HG03103 (cell line): ENCODE measurements at regions not wholly inside any gene's neighbourhood (a gene's known extent, or its start where the extent isn't known, plus 50 kb on each side); places are given as distances from the start of the nearest gene placed in this dataset.
"Not testable (repeated sequence)": the region's sequence is repeated elsewhere in the genome, so short reads cannot be mapped to it uniquely, and the experiment has no call there.

ENCODE experiments used
- ATAC-seq: cut with Tn5 transposase; IDR thresholded peaks from one replicate; pipeline ENCODE4 v1.9.1; 2021; ENCODE audit warnings: low read depth; ENCODE audit not compliant: unreplicated experiment

- ATAC-seq = no peak
These were observed 236.1 kb upstream of the FERD3L start for GRCh38 chr7:19381321-19381720.

GRCh38 chr7:19378345-19378714 lies 233.1 kb upstream of the FERD3L start:
- ATAC-seq = no peak

GRCh38 chr7:19377611-19378344 lies 232.6 kb upstream of the FERD3L start:
- no peak for ATAC-seq

DNA sequence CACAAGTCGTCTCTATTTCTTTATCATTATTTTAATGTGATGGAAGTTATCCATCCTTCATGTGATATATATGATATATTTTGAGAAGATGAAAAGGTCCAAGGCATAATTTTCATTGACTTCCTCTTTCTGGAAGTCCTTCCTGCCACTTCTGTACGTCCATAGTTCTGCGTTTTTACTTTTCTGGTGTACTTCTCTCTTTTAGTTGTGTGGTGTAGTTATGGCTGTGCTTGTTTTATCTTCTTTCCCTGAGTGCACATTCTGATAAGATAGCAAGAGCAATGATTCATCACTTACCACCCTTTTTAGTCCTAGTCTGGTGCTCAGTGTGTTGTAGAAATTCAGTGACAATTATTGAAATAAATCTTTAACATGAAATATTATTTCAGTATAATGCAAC lies 231.3 kb upstream of the FERD3L start:
- ATAC-seq = no peak

GRCh38 chr7:19375976-19376375 lies 230.8 kb upstream of the FERD3L start:
- ATAC-seq = no peak

DNA sequence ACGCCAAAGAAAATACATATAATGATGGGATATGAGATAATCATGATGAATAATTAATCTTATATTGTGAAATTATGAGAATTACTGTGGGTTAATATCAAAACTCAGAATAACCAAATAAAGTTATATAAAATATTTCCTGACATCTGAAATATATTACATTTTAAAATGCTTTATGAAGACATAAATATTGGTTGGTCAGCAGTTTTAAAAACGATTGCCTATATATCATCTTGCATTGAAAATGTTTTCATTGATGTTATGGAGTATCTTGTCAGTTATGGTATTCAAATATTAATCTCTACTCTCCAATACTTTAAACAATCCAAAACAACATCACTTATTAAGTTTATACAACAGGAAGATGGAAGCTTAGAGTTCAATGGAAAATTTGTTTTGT lies 228.1 kb upstream of the FERD3L start:
- no peak for ATAC-seq

- ATAC-seq = no peak
These were observed 224.6 kb upstream of the FERD3L start for GRCh38 chr7:19369806-19370205.

GRCh38 chr7:19369182-19369581 lies 224.0 kb upstream of the FERD3L start:
- no peak for ATAC-seq

DNA sequence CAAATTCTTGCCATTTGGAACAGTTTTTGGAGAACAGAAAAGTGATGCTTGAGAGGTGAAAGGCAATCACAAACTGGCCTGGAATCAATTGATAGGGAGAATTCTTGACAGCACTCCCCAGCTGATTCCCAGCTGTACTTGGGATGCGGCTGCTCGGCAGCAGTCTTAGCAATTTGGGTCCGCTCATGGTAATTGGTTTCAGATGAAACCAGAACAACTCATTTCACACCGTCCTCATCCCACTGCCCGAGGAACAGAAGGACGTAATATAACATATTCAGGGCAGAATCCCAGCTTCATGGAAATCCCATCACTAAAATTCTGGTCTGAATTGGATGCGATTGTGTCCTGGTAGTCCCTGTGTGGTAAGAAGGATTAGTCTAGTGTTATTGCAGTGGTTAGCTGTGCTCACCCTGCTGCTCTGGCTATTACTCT lies 223.3 kb upstream of the FERD3L start:
- ATAC-seq = no peak

DNA sequence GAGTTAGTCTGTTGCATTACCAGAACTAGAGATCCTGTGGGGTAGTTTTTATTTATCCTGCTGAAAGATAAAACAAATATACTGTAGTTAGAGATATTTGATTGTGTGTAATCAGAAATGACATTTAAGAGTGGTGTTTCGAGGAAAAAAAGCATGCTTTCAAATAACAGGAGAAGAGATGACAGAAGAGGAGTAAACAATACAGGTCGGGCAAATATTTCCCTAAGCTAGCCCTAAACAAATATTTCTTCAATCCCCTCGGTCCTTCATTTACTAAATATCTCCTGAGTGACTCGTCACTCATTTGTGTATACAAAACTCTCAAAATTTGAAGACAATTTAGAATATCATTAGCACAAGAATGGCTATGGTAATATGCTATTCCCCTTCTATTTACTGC lies 219.7 kb upstream of the FERD3L start:
- no peak for ATAC-seq

- no peak for ATAC-seq
These were observed 216.9 kb upstream of the FERD3L start for GRCh38 chr7:19362099-19362498.

DNA sequence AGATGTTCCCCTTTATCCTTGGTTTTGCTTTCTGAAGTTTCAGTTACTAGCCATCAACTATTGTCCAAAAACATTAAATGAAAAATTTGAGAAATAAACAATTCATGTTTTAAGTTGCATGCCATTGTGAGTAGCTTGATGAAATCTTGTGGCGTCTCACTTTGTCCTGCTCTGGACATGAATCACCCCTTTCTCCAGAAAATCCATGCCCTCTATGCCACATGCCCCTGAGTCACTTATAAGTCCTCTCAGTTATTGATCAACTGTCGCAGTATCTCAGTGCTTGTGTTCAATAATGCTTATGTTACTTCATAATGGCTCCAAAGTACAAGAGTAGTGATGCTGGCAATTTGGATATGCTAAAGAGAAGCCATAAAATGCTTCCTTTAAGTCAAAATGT lies 208.0 kb upstream of the FERD3L start:
- ATAC-seq = no peak

DNA sequence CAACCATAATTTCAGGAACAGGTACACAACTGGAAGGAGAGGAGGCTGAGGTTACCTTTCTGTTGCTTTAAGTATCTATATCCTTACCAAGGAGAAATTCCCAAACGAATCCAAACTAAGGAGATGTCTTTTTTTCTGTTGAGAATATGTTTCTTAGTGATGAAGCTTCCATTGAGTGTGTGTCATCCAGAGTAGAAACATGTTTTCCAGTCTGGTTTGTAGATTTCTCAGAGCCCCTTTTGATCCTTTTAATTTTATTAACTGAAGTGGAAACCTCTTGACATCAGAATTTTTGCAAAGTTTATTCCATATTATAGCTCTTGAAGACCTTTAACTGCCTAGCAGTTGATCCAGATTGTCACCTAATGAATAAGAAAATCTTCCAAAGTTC lies 207.1 kb upstream of the FERD3L start:
- no peak for ATAC-seq

DNA sequence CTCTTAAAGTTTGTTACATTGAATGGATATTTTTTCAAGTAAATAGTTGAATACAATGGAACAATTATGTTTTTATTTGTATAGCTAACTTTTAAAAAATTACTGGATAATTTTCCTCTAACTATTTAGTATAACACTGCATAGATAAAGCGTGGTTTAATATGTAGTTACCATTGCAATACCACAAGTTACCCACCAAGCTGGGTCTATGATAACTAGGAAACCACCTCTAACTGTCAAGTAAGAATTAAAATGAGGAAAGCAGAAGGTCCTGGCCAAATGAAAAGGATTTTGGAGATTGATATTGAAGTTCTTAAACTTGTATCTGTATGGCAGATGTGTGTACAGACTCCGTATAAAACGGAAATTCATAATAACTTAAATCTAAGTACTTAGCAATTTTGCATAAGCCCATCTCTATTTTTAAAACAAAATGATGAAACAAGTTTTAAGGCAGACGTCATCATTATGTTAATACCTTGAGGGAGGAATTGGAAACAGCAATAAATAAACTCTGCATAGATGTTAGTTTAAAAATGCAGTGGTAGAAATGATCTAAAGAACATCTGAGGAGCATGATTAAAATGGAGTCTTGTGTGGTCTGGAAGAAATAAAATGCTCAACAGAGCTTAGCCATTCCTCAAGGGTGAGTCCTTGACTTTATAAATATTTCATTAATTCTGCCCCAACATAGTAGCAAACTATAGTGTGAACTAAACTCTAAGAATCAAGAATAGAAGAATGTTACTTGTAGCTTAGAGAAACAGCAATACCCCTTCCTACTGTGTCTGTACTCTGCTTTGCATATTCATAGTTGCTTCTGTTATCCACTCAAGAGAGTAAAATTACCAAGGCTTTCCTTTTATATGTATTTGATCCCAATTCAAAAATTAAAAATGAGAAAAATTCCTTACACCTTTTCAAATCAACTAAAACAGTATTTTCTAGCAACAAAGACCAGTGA lies 206.4 kb upstream of the FERD3L start:
- no peak for ATAC-seq

GRCh38 chr7:19339512-19339911 lies 194.3 kb upstream of the FERD3L start:
- no peak for ATAC-seq

DNA sequence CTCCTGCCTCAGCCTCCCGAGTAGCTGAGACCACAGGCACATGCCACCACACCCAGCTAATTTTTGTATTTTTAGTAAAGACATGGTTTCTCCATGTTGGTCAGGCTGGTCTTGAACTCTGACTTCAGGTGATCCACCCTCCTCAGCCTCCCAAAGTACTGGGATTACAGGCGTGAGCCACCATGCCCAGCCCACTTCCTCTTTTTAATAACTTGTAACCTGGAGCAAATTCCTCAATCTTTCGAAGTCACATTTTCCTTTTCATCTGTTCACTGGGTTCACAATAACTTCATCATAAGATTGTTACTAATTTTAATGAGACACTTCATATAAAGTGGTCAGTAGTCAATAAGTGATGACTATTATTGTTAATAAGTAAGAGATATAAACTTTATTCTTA lies 193.3 kb upstream of the FERD3L start:
- not testable (repeated sequence) for ATAC-seq

GRCh38 chr7:19336836-19337383 lies 191.7 kb upstream of the FERD3L start:
- ATAC-seq = no peak

DNA sequence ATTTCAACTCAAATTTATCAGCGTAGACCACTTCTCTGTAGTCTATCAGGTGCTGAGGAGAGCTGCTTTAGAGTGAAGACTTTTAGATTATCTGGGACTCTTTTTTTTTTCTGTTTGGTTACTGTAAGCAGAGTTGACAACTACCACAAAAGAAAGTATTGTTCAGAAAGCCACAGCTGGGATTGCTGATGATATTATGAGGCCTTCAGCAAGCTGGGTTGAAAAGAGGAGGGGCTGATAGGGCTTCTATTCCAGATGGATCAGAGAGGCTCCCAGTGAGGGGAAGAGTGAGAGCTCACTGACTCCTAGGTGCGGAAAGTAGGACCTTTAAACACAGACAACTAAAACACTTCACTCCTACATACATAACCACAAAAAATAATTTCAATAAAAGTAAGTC lies 188.5 kb upstream of the FERD3L start:
- no peak for ATAC-seq

GRCh38 chr7:19327018-19327417 lies 181.8 kb upstream of the FERD3L start:
- no peak for ATAC-seq

DNA sequence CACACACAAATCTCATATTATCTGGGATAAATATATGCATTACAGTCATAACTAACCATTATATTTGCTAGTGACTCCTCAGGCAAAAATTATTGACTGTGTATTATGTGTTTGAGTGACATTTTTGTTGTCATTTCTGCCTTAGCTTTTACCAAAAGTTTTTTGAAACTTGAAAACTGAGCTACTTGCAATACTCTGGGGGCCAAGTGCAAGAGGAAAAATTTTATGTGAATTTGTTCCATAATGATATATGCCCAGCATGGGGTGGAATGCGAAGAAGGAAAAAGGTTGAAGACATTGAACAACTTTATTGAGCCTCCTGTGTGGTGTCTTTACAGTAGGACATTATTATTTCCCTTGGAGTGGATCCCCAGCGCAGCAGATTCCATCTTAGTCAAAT lies 176.8 kb upstream of the FERD3L start:
- no peak for ATAC-seq

DNA sequence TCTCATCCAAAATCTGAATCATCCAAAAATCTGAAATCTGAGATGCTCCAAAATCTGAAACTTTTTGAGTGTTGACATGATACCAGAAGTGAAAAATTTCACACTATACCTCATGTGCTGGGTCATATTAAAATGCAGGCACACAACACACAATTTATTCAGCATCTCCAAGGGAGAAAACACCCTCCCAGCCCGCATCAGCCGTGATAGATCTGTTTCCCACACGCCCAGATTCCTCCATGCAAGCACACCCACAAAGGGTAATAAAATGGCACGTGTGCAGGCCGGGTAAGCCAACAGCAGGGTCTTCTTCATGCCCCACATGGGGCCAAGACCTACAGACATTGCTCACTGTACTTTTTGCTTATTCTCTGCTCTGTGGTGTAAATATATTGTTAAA lies 173.1 kb upstream of the FERD3L start:
- ATAC-seq = no peak

- ATAC-seq = no peak
These were observed 172.2 kb upstream of the FERD3L start for GRCh38 chr7:19317461-19317860.
